ENCODE measurements at regions not wholly inside any gene's neighbourhood (a gene's known extent, or its start where the extent isn't known, plus 50 kb on each side); places are given as distances from the start of the nearest gene placed in this dataset.
"Not testable (repeated sequence)": the region's sequence is repeated elsewhere in the genome, so short reads cannot be mapped to it uniquely, and the experiment has no call there.

- no peak overlapping the region for H3K4me3 ChIP-seq (ENCODE audit: low read depth, low read length)
- TF ChIP-seq CTCF (IDR thresholded peaks at IDR 0.05; ENCODE audit: borderline replicate concordance, insufficient read depth, low read depth, low read length) = no peak
These were observed 483.8 kb upstream of the SPRED2 start for GRCh38 chr2:65916177-65916576.

- no peak overlapping the region for H3K4me3 ChIP-seq (ENCODE audit: low read depth, low read length)
- TF ChIP-seq CTCF (IDR thresholded peaks at IDR 0.05; ENCODE audit: borderline replicate concordance, insufficient read depth, low read depth, low read length) = no peak
These were observed 482.9 kb upstream of the SPRED2 start for GRCh38 chr2:65915273-65915672.

- TF ChIP-seq CTCF (IDR thresholded peaks at IDR 0.05; ENCODE audit: borderline replicate concordance, insufficient read depth, low read depth, low read length) = no peak
- H3K4me3 ChIP-seq (ENCODE audit: low read depth, low read length) = no peak overlapping the region
These were observed 481.9 kb upstream of the SPRED2 start for GRCh38 chr2:65914244-65914786.

- TF ChIP-seq CTCF (IDR thresholded peaks at IDR 0.05; ENCODE audit: borderline replicate concordance, insufficient read depth, low read depth, low read length) = no peak
- no peak overlapping the region for H3K4me3 ChIP-seq (ENCODE audit: low read depth, low read length)
These were observed 481.4 kb upstream of the SPRED2 start for GRCh38 chr2:65913813-65914212.

GRCh38 chr2:65901756-65902155 is 469.4 kb upstream of the SPRED2 start:
- TF ChIP-seq CTCF (IDR thresholded peaks at IDR 0.05; ENCODE audit: borderline replicate concordance, insufficient read depth, low read depth, low read length) = no peak

GRCh38 chr2:65896446-65896845 is 464.0 kb upstream of the SPRED2 start:
- H3K4me3 ChIP-seq (ENCODE audit: low read depth, low read length) = no peak overlapping the region
- no peak for TF ChIP-seq CTCF (IDR thresholded peaks at IDR 0.05; ENCODE audit: borderline replicate concordance, insufficient read depth, low read depth, low read length)

More at GRCh38 chr2:65901756-65902155, 469.4 kb upstream of the SPRED2 start:
- no peak overlapping the region for H3K4me3 ChIP-seq (ENCODE audit: low read depth, low read length)

- not testable (repeated sequence) for H3K4me3 ChIP-seq (ENCODE audit: low read depth, low read length)
These were observed 457.7 kb upstream of the SPRED2 start for GRCh38 chr2:65890131-65890530.

- no peak overlapping the region for H3K4me3 ChIP-seq (ENCODE audit: low read depth, low read length)
- no peak for TF ChIP-seq CTCF (IDR thresholded peaks at IDR 0.05; ENCODE audit: borderline replicate concordance, insufficient read depth, low read depth, low read length)
These were observed 452.9 kb upstream of the SPRED2 start for GRCh38 chr2:65885266-65885665.
